ENCODE measurements at regions not wholly inside any gene's neighbourhood (a gene's known extent, or its start where the extent isn't known, plus 50 kb on each side); places are given as distances from the start of the nearest gene placed in this dataset.
A peak's percentile ranks its signal among the peaks of the same experiment; 100 is the strongest.

- peak; percentile 23; the same call in 1 of the 2 replicates for TF ChIP-seq AHDC1 (CRISPR knock-in tag; IDR thresholded peaks at IDR 0.05; ENCODE audit: borderline replicate concordance)
- no peak for TF ChIP-seq SOX6 (IDR thresholded peaks at IDR 0.05)
- TF ChIP-seq SOX6 (CRISPR knock-in tag; IDR thresholded peaks at IDR 0.05) = 0 out of 2 replicates have a peak, but pooled peaks have one; percentile 33
- no peak for TF ChIP-seq ZNF747 (CRISPR knock-in tag; IDR thresholded peaks at IDR 0.05; ENCODE audit: borderline replicate concordance)
- 0 out of 2 replicates have a peak, but pooled peaks have one; percentile 19 for TF ChIP-seq AKNA (CRISPR knock-in tag; IDR thresholded peaks at IDR 0.05; ENCODE audit: borderline replicate concordance)
- no peak for TF ChIP-seq ZNF879 (CRISPR knock-in tag; IDR thresholded peaks at IDR 0.05)
- no peak for TF ChIP-seq ZNF124 (CRISPR knock-in tag; IDR thresholded peaks at IDR 0.05)
- 0 out of 2 replicates have a peak, but pooled peaks have one; percentile 16 for TF ChIP-seq NCOA2 (CRISPR knock-in tag; IDR thresholded peaks at IDR 0.05)
- TF ChIP-seq ZIK1 (CRISPR knock-in tag; IDR thresholded peaks at IDR 0.05; ENCODE audit: borderline replicate concordance, low read depth) = no peak
- TF ChIP-seq ZNF772 (CRISPR knock-in tag; IDR thresholded peaks at IDR 0.05) = no peak
Measured at GRCh38 chr20:22470620-22471026, 113.7 kb downstream of the FOXA2 start (continued).

All from HepG2 (cell line).